H4 (cell line): ENCODE measurements at regions not wholly inside any gene's neighbourhood (a gene's known extent, or its start where the extent isn't known, plus 50 kb on each side); places are given as distances from the start of the nearest gene placed in this dataset.
"Not testable (repeated sequence)": the region's sequence is repeated elsewhere in the genome, so short reads cannot be mapped to it uniquely, and the experiment has no call there.

Experiments used
- DNase-seq: peaks from one replicate; pipeline ENCODE4 v3.0.0-alpha.2; 2015; ENCODE audit warnings: low spot score

- DNase-seq = no peak
Measured at GRCh38 chr3:158026236-158026635, 80.0 kb downstream of the SHOX2 start.

DNA sequence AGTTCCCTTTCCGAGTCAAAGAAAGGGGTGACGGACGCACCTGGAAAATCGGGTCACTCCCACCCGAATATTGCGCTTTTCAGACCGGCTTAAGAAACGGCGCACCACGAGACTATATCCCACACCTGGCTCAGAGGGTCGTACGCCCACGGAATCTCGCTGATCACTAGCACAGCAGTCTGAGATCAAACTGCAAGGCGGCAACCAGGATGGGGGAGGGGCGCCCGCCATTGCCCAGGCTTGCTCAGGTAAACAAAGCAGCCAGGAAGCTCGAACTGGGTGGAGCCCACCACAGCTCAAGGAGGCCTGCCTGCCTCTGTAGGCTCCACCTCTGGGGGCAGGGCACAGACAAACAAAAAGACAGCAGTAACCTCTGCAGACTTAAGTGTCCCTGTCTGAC is 86.3 kb downstream of the SHOX2 start:
- not testable (repeated sequence) for DNase-seq

GRCh38 chr3:158018462-158018861 is 87.8 kb downstream of the SHOX2 start:
- DNase-seq = no peak

DNA sequence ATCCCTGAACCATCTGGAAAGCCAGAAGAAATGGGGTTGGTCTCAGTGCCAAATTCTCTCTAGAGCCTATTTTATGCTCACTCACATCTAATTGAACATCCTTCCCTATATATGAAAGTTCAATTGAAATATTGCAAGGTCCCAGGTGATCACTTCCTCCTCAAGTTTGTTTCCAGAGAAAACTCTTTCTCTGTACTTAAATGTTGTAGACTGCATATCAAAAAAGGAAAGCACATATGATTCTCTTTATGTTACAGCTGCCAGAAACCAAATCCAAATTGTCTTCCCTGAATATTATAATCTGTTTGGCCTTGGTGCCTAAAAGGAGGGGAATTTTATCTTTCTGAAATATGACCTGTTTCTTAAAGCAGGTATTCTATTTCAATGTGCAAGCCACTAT is 93.3 kb downstream of the SHOX2 start:
- no peak for DNase-seq

DNA sequence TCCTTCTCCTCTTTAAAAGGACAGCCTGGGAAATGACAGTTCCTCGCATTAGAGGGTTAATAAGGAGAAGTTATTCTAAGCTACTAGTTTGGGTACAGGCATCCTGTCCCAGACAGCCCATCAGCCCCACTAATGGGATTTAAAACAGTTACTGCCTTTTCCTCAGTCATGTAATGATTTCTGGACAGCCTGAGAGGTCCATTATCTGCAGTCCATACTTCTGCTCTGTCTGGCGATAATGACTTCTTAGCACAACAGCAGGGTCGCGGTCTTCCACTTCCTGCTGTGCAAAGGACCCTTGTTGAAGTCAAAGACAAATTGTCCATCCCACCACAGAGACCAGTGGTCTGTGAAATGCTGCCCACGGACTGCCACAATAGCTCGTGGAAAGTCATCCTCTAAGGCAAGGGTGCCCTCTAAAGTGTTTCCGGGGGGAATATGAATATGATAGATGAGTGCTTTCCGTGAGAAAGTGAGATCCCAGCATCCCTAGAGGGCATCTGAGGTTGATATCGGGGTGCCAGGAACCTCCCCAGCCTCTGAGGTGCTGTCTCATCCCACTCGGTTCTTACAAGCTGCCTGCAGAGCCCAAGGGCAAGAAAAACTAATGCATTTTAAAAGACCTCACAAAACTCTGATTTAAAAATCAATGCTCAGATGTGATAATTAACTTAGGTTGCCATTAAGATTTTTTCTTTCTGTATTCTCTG is 100.7 kb downstream of the SHOX2 start:
- no peak for DNase-seq

GRCh38 chr3:157999246-157999645 is 107.0 kb downstream of the SHOX2 start:
- DNase-seq = no peak

- DNase-seq = no peak
Measured at GRCh38 chr3:157982359-157982758, 123.9 kb downstream of the SHOX2 start.

GRCh38 chr3:157981819-157982218 is 124.4 kb downstream of the SHOX2 start:
- no peak for DNase-seq

DNA sequence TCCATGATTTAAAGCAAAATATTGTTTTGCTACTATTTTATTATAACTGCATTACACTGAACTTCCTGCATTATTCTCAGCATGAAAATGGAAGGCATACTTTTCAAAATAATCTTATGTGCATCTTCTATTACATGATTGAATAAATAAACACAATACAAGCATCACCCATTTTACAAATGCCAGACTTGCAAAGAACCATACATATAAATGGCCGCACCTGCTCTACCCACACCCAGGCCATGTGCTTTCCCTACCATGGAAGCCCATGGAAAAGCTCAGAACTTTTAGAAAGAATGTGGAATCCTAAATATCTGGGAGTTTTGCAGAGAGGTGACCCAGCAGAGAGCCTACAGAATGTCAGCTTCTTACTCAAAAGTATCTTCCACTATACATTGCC is 127.2 kb downstream of the SHOX2 start:
- DNase-seq = no peak

DNA sequence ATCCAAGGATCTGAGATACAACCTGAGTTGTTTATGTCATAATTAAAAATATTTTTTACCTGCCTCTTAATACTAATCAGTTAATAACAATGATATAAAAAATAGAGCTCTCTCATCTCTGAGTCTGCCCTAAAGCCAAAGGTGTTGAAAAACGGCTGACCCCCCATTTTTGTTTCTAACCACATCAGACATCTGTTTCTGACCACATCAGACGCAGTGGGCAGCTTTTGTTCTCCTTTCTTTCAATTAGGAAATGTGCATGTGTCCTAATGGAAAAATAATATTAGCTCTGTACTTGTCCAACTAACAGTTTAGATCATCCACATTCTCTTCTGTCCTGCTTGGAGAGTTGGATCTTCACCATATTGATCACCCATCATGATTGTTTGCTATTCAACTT is 144.6 kb downstream of the SHOX2 start:
- DNase-seq = no peak

GRCh38 chr3:157958457-157958856 is 147.8 kb downstream of the SHOX2 start:
- no peak for DNase-seq

GRCh38 chr3:157956850-157957249 is 149.4 kb downstream of the SHOX2 start:
- DNase-seq = no peak

DNA sequence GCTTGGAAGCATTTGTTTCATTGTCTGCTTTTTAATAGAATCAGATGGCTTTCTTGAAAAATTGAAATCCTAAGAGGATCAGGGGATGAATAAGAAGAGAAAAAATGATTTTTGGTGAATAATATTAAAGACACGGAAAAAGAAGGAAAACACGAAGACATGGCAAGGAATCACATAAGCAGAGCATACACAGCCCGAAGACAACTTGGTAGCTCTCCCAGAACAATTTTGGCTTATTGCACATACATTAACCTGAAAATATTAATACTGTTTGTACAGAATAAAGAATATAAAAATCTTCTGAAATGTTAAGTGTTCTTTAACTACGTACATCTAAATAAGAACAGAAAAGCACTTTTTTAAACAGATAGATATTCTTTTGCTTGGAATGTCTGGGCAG is 150.0 kb downstream of the SHOX2 start:
- no peak for DNase-seq

DNA sequence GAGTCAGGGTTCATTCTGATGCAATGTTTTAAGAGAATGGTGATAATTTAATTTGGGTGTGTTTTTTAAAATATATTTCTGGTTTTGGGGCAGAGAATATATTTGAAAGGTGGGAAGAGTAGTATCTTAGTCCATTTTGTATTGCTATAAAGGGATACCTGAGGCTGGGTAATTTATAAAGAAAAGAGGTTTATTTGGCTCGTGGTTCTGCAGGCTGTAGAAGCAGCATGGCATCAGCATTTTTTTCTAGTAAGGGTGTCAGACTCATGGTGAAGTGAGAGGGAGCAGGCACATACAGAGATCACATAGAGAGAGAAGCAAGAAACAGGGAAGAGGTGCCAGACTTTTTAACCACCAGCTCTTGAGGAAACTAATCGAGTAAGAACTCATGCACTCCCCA is 152.7 kb downstream of the SHOX2 start:
- DNase-seq = no peak

- DNase-seq = no peak
Measured at GRCh38 chr3:157948605-157949383, 157.4 kb downstream of the SHOX2 start.

DNA sequence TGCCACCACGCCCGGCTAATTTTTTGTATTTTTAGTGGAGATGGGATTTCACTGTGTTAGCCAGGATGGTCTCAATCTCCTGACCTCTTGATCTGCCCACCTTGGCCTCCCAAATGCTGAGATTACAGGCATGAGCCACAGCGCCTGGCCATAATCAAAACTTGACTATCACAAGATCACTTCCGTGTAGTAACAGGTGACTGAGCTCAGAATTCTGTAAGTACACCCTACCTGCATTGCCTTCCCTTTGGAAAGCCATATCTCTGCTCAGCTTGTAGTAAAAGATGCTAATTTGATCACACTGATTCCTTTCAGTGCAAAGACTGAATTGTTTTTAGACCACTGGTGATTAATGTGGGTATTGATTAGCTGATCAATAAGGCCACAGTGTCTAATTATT is 167.1 kb downstream of the SHOX2 start:
- DNase-seq = no peak

DNA sequence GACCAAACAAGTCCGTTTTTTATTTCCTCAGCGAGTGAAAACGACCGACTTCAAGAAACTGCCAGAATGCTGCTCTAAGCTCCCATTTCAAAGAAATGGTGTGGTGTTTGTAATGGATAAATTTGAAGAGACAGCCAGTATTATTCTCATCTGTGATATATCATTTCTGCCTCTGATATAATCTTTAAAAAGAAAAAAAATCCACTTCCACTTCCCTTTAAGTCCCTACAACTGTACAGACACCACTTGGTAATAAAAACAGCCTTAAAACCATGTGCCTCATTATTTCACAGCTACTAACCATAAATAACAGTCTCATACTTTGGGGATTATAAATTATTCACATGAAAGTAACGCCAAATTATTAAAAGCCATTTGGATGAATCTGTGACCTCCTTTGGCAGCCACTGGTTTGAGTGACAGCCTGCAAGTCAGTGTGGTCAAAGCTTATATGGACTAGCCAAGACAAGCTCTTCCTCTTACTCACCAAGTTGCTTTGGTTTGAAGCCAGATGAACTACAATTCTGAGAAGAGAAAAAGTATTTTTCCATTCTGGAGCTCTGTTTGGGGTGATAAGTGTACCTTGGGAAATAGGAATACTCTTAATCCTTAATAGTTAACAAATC is 168.0 kb downstream of the SHOX2 start:
- DNase-seq = no peak

GRCh38 chr3:157931517-157931916 is 174.7 kb downstream of the SHOX2 start:
- no peak for DNase-seq

DNA sequence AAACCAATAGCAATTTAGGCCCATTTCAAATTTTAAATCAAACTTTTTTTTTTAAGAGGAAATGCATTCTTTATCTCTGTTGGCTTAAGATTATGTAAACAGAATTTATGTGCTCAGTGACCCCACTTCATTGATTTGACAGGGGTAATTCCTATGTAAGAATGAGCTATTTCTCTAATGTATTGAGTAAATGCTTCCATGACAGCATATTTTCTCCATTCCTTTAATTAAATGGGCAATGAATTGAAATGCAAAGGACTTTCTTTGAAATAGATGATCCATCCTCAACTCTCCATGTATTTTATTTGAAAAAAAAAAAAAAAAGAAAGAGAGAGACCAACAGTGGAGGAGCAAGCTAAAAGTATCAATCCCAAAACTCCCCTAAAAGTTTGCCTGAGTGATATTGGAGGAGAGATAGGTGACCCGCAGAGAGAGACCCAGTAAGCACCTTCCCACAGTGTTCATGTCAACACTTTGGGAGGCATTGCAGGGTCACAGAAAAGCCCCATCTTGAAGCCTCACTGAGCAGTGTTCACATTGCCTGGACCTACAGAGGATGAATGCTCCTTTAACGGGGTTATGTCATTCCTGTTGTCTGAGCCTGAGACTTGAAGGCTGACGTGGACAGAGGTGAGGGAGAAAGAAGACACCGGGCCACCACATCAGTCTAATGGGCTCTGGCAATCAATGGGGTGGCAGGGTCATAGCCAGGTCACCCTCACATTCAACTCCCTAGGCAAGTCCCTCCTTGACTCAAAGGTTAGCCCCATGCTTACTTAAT is 176.0 kb downstream of the SHOX2 start:
- no peak for DNase-seq

- no peak for DNase-seq
Measured at GRCh38 chr3:157926822-157927221, 179.4 kb downstream of the SHOX2 start.

GRCh38 chr3:157922614-157923013 is 183.6 kb downstream of the SHOX2 start:
- DNase-seq = no peak

GRCh38 chr3:157921811-157922210 is 184.4 kb downstream of the SHOX2 start:
- no peak for DNase-seq
